Brain microvascular endothelial cell (primary cell): ENCODE measurements at regions not wholly inside any gene's neighbourhood (a gene's known extent, or its start where the extent isn't known, plus 50 kb on each side); places are given as distances from the start of the nearest gene placed in this dataset.
A peak's percentile ranks its signal among the peaks of the same experiment; 100 is the strongest.

Experiments
- DNase-seq: peaks from one replicate; pipeline ENCODE4 v3.0.0-alpha.2; 2020
- H3K27ac ChIP-seq: fragments of 250-450 bp; sonication (Bioruptor Pico); 2 replicates; pipeline ENCODE4 v1.5.1; 2020; ENCODE audit warnings: mild to moderate bottlenecking, moderate library complexity
- H3K27me3 ChIP-seq: fragments of 250-450 bp; sonication (Bioruptor Pico); replicated peaks from 2 replicates; pipeline ENCODE4 v1.5.1; 2020; ENCODE audit warnings: mild to moderate bottlenecking
- H3K36me3 ChIP-seq: fragments of 250-450 bp; sonication (Bioruptor Pico); replicated peaks from 2 replicates; pipeline ENCODE4 v1.5.1; 2020; ENCODE audit warnings: mild to moderate bottlenecking
- H3K4me3 ChIP-seq: 2 replicates; pipeline ENCODE4 v1.5.1; 2011; ENCODE audit warnings: low read depth, mild to moderate bottlenecking, control low read depth, low read length, moderate library complexity
- in situ Hi-C: cut with HindIII; loops from 2 replicates; pipeline ENCODE4 v1.10.0; 2017; ENCODE audit warnings: low sequenced_read_pairs, low pct_ligation_motif_present
- TF ChIP-seq, protein P1 (sequence below): IDR thresholded peaks from 2 replicates; pipeline ENCODE4 v1.5.1; 2011; ENCODE audit warnings: low read depth, mild to moderate bottlenecking, moderate library complexity, low read length, control low read depth, inconsistent platforms; ENCODE audit errors: missing control alignments

DNA sequence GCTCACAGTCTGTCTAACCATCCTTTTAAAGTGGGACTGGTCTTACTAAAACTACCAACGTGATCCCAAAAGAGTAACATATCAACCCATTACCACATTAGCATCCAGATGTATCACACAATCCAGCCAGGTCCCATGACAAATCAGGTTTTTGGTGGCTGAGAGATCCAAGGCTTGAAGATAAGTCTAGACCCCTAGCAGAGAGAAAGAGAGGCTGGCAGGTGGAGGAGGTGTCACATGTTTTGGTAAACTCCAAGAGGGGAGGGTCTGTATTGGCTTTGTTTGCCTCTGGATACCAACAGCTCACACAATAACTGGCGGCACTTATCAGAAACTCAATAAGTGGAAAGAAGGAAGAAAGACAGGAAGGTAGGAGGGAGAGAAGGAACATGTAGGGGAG lies 357.6 kb downstream of the SS18 start:
- TF ChIP-seq, protein P1, sequence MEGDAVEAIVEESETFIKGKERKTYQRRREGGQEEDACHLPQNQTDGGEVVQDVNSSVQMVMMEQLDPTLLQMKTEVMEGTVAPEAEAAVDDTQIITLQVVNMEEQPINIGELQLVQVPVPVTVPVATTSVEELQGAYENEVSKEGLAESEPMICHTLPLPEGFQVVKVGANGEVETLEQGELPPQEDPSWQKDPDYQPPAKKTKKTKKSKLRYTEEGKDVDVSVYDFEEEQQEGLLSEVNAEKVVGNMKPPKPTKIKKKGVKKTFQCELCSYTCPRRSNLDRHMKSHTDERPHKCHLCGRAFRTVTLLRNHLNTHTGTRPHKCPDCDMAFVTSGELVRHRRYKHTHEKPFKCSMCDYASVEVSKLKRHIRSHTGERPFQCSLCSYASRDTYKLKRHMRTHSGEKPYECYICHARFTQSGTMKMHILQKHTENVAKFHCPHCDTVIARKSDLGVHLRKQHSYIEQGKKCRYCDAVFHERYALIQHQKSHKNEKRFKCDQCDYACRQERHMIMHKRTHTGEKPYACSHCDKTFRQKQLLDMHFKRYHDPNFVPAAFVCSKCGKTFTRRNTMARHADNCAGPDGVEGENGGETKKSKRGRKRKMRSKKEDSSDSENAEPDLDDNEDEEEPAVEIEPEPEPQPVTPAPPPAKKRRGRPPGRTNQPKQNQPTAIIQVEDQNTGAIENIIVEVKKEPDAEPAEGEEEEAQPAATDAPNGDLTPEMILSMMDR: no peak
- Histone ChIP-seq H3K4me3 (no peak overlapping the region), H3K27ac (no peak overlapping the region)

DNA sequence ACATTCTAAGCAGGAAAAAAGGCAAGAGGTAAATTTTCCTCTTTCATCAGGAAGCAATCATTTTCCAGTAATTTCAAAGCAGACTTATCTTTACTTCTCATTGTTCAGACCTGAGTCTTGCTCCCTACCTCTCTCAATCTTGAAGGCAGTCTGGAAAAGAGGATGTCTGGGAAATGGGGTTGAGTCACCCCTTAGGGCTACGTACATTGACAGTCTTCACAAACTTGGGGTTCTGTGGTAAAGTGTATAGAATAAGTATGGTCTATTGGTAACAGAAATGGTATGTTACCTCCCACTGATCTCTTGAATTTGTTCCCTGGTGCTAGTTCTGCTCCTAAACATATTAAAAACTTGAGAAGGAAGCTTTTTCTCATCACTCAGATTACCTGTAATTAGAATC lies 361.3 kb downstream of the SS18 start:
- in situ Hi-C loops: no loop called here
- H3K36me3 ChIP-seq: no peaks in the 10 kb centered on the region
- no peak overlapping the region for H3K4me3 ChIP-seq
- no peak overlapping the region for H3K27ac ChIP-seq
- H3K27me3 ChIP-seq: no peaks in the 10 kb centered on the region
- DNase-seq: no peak
- TF ChIP-seq, protein P1: no peak

More for the DNA sequence above, 357.6 kb downstream of the SS18 start:
- no peaks in the 10 kb centered on the region for H3K27me3 ChIP-seq
- in situ Hi-C loops: no loop called here
- DNase-seq: no peak
- no peaks in the 10 kb centered on the region for H3K36me3 ChIP-seq

DNA sequence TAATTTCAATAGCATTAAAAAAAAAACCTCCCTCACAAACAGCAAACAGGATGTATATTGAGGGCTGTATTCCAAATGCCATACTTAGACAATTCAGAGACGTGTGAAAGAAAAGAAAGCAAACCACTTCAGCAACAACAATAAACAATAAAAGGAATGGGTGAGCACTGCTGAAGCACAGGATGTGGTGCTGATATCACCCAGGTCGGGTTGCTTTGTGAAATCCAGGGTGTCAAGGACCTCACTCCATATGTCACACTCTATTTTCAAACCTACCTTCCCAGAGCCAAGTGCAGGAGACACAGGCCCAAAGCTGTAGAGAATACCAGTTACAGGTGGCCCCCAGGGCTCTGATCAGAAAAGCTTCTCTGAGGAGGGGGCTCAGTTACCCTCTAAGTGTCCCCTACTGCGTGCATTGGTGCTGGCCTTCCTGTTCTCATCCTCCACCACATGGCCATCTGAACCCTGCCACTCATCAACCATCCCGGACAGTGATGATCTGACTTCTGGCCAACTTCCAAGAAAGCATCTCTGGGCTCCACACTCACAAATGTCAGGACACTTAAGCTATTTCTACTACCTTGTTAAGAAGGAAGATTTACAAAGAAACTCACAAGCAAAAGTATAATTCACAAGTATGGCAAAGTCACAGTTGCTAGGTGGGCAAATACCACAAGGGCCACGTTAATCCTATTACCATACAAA lies 363.0 kb downstream of the SS18 start:
- DNase-seq: no peak
- in situ Hi-C loops: no loop called here
- H3K4me3 ChIP-seq: no peak overlapping the region
- TF ChIP-seq, protein P1: no peak
- no peaks in the 10 kb centered on the region for H3K36me3 ChIP-seq
- no peaks in the 10 kb centered on the region for H3K27me3 ChIP-seq
- no peak overlapping the region for H3K27ac ChIP-seq

DNA sequence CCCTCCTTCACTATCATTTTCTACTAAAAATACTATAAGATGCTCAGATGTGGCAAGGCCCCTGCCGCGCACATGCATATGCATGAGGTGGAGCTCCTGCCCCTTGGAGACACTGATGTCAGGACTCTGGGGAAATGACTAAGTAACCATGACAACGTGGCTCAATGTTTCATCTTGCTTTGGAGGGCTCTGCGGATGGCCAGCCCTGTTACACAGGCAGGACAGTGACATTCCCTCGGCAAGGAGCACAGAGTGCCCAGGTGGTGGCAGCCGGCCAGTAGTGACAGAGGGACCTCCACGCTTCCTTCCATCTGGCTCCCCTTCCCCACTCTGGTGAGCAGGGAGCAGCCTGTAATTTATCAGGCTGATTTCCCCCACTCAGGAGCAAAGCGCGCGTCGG lies 364.1 kb downstream of the SS18 start:
- TF ChIP-seq, protein P1: peak; percentile 16
- Histone ChIP-seq H3K36me3 (no peaks in the 10 kb centered on the region), H3K4me3 (no peak overlapping the region), H3K27me3 (no peaks in the 10 kb centered on the region), H3K27ac (no peak overlapping the region)
- in situ Hi-C loops: no loop called here
- peak; percentile 68 for DNase-seq

DNA sequence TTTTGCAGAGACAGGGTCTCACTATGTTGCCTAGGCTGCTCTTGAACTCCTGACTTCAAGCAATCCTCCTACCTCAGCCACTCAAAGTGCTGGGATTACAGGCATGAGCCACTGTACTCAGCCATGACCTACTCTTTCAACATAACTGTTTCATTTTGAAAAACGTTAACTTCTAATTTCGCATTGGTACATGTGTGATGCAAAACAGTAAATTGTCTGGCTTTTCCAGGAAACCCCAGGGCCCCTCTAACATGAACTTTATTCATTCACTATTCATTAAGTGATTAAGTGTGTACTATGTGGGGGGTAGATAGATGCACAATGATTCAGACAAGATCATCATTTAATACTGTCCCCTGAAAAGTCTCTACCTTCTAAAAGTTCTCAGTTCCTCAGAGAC lies 364.9 kb downstream of the SS18 start:
- in situ Hi-C loops: no loop called here
- H3K36me3 ChIP-seq: no peaks in the 10 kb centered on the region
- no peak overlapping the region for H3K27ac ChIP-seq
- no peak for DNase-seq
- no peak overlapping the region for H3K4me3 ChIP-seq
- TF ChIP-seq, protein P1: no peak
- H3K27me3 ChIP-seq: no peaks in the 10 kb centered on the region

DNA sequence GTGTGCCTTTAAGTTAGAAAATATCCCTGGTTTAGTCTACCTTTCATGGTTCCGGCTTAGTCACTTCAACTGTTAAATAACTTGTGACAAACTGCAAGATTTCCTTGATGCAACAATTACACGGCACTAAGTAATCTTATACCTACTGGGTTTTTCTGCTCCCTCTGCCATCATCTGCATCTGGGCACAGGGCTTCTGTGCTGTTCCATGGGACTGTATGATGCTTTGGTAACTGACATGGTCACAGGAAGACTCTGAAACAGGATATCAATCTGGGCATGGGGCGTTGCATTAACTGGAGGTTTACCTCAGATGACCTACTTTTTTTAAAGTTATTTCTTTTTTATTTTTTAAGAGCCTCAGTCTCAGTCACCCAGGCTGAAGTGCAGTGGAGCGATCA lies 365.4 kb downstream of the SS18 start:
- H3K36me3 ChIP-seq: no peaks in the 10 kb centered on the region
- in situ Hi-C loops: no loop called here
- TF ChIP-seq, protein P1: no peak
- no peak overlapping the region for H3K4me3 ChIP-seq
- H3K27ac ChIP-seq: no peak overlapping the region
- DNase-seq: no peak
- H3K27me3 ChIP-seq: no peaks in the 10 kb centered on the region
